GM12878 (cell line): ENCODE measurements at regions not wholly inside any gene's neighbourhood (a gene's known extent, or its start where the extent isn't known, plus 50 kb on each side); places are given as distances from the start of the nearest gene placed in this dataset.

Experiments used
- ATAC-seq: fragments of 200-7000 bp; cut with Tn5 transposase; 3 replicates; pipeline ENCODE4 v1.9.1; 2020; ENCODE audit warnings: mild to moderate bottlenecking, moderate library complexity
- BruUV-seq: library from RNA; stranded (reverse); fragments of 400-500 nt; replicated peaks from 2 replicates; lab custom pipeline; 2021; lab: Mats Ljungman, UMichigan
- CTCF ChIA-PET: fragments of 300-600 bp; sonication (Branson Sonifier 250); formaldehyde crosslinking; extraction: SDS; loops from one replicate; lab custom pipeline; 2021; ENCODE audit warnings: inconsistent platforms; lab: Yijun Ruan, JAX
- POLR2A ChIA-PET: fragments of 350-600 bp; formaldehyde crosslinking; extraction: SDS; loops from one replicate; lab custom pipeline; 2021; ENCODE audit warnings: inconsistent platforms; lab: Charles Lee
- RAD21 ChIA-PET: fragments of 300-600 bp; sonication (Branson Sonifier 250); formaldehyde crosslinking; loops from one replicate; lab custom pipeline; 2023; ENCODE audit warnings: antibody characterized with exemption; ENCODE audit not compliant: unreplicated experiment; lab: Charles Lee
- SMC1A ChIA-PET: fragments of 300-600 bp; sonication (Branson Sonifier 250); formaldehyde crosslinking; loops from one replicate; lab custom pipeline; 2023; ENCODE audit not compliant: unreplicated experiment, uncharacterized antibody; lab: Charles Lee
- DNase-seq: peaks from one replicate; pipeline ENCODE4 v3.0.0-alpha.2; 2011; ENCODE audit warnings: low read depth, low spot score
- FAIRE-seq: peaks from 3 replicates; lab custom pipeline; 2011; peaks lifted over from hg19 to GRCh38; lab: Jason Lieb, UNC
- H2AFZ ChIP-seq: 2 replicates; pipeline ENCODE4 v1.6.0; 2011; ENCODE audit warnings: low read depth, low read length, control low read depth; ENCODE audit not compliant: control insufficient read depth
- H3K27ac ChIP-seq: 2 replicates; pipeline ENCODE4 v1.5.1; 2011; ENCODE audit warnings: control low read depth; ENCODE audit not compliant: control insufficient read depth, insufficient read depth
- H3K27me3 ChIP-seq, 2 experiments: replicated peaks in 1 of 2; 2 replicates each; pipeline versions ENCODE4 v1.6.0 to v1.6.1; 2011; ENCODE audit warnings: low read length in 1 of 2; ENCODE audit not compliant: control insufficient read depth in 2 of 2, insufficient read depth in 2 of 2
- H3K36me3 ChIP-seq, 2 experiments: 2 replicates each; pipeline ENCODE4 v1.5.1; 2011; ENCODE audit warnings: low read length in 1 of 2; ENCODE audit not compliant: control insufficient read depth in 2 of 2, insufficient read depth in 2 of 2
- H3K4me1 ChIP-seq: 2 replicates; pipeline ENCODE4 v1.6.1; 2011; ENCODE audit warnings: mild to moderate bottlenecking, low read length, moderate library complexity, mixed read lengths; ENCODE audit not compliant: control insufficient read depth, insufficient read depth
- H3K4me2 ChIP-seq: 2 replicates; pipeline ENCODE4 v1.6.0; 2011; ENCODE audit warnings: control low read depth; ENCODE audit not compliant: control insufficient read depth, insufficient read depth
- H3K4me3 ChIP-seq: fragments of 200-600 bp; sonication (generic); 2 replicates; pipeline ENCODE4 v1.5.1; 2016
- H3K79me2 ChIP-seq: 2 replicates; pipeline ENCODE4 v1.6.0; 2011; ENCODE audit warnings: low read length; ENCODE audit not compliant: control insufficient read depth, insufficient read depth
- H3K9ac ChIP-seq: 2 replicates; pipeline ENCODE4 v1.8.0; 2011; ENCODE audit warnings: low read length, control low read depth, mixed read lengths; ENCODE audit not compliant: control insufficient read depth, insufficient read depth
- H3K9me3 ChIP-seq: replicated peaks from 3 replicates; pipeline ENCODE4 v1.5.1; 2011; ENCODE audit warnings: mild to moderate bottlenecking, low read length; ENCODE audit not compliant: control insufficient read depth, insufficient read depth
- H4K20me1 ChIP-seq: 2 replicates; pipeline ENCODE4 v1.6.0; 2011; ENCODE audit not compliant: control insufficient read depth, insufficient read depth
- BHLHE40 ChIP-seq, 2 experiments: fragments of 450-650 bp in 1 of 2; IDR thresholded peaks; 2 replicates each; pipeline ENCODE4 v1.6.1; 2011 to 2017; ENCODE audit warnings: low read depth in 2 of 2, borderline replicate concordance in 1 of 2, improper control_type of control experiment in 1 of 2, low read length in 1 of 2, mild to moderate bottlenecking in 1 of 2
- BMI1 ChIP-seq: fragments of 450-650 bp; IDR thresholded peaks from 2 replicates; pipeline ENCODE4 v1.6.1; 2016; ENCODE audit warnings: mild to moderate bottlenecking, moderate library complexity, borderline replicate concordance
- CHD4 ChIP-seq: fragments of 200-600 bp; sonication (generic); IDR thresholded peaks from 2 replicates; pipeline ENCODE4 v1.6.1; 2016; ENCODE audit warnings: mild to moderate bottlenecking
- IKZF2 ChIP-seq, 2 experiments: fragments of 450-650 bp; IDR thresholded peaks; 2 replicates each; pipeline ENCODE4 v1.6.1; 2017; ENCODE audit warnings: mild to moderate bottlenecking in 2 of 2, moderate library complexity in 2 of 2
- JUNB ChIP-seq: IDR thresholded peaks from 2 replicates; pipeline ENCODE4 v1.6.1; 2016; ENCODE audit warnings: antibody characterized with exemption, mild to moderate bottlenecking
- MEF2B ChIP-seq: fragments of 450-650 bp; IDR thresholded peaks from 2 replicates; pipeline ENCODE4 v1.6.1; 2018; ENCODE audit warnings: mild to moderate bottlenecking, moderate library complexity; ENCODE audit not compliant: partially characterized antibody, poor library complexity, severe bottlenecking
- MTA2 ChIP-seq: fragments of 450-650 bp; IDR thresholded peaks from 2 replicates; pipeline ENCODE4 v1.6.1; 2016; ENCODE audit warnings: low read depth, mild to moderate bottlenecking, moderate library complexity
- PAX5 ChIP-seq: IDR thresholded peaks from 2 replicates; pipeline ENCODE4 v1.6.1; 2011; ENCODE audit warnings: low read depth, low read length, borderline replicate concordance
- POLR2A ChIP-seq: IDR thresholded peaks from 2 replicates; pipeline ENCODE4 v1.6.1; 2011; ENCODE audit warnings: low read depth, mild to moderate bottlenecking, low read length
- RAD21 ChIP-seq: IDR thresholded peaks from 2 replicates; pipeline ENCODE4 v1.6.1; 2011; ENCODE audit warnings: mild to moderate bottlenecking, low read depth, low read length, moderate library complexity; ENCODE audit not compliant: insufficient read depth
- TCF3 ChIP-seq: IDR thresholded peaks from 2 replicates; pipeline ENCODE4 v1.6.1; 2012; ENCODE audit warnings: low read depth, mild to moderate bottlenecking, low read length, borderline replicate concordance; ENCODE audit not compliant: insufficient read depth
- ZNF622 ChIP-seq: fragments of 450-650 bp; IDR thresholded peaks from 2 replicates; pipeline ENCODE4 v1.6.1; 2017; ENCODE audit warnings: mild to moderate bottlenecking, inconsistent platforms
- WGBS: methylation state at CpG from one replicate; pipeline ENCODE4 v1.1.6; 2016; ENCODE audit warnings: low lambda C conversion rate; ENCODE audit not compliant: insufficient replicate concordance, insufficient coverage; ENCODE audit errors: missing lambda C conversion rate; 5-methylcytosine and 5-hydroxymethylcytosine counted together
- in situ Hi-C: fragments of 300-500 bp; cut with MboI; formaldehyde crosslinking; loops from 9 replicates; pipeline ENCODE4 v1.14.3; 2018; ENCODE audit warnings: mixed read lengths
- intact Hi-C: fragments of 100-400 bp; cut with micrococcal nuclease; formaldehyde crosslinking; loops from one replicate; pipeline ENCODE4 v1.14.2; 2022; ENCODE audit not compliant: unreplicated experiment
- TF ChIP-seq, protein P1 (sequence below): fragments of 150-350 bp; IDR thresholded peaks from 2 replicates; pipeline ENCODE4 v1.6.1; 2014; ENCODE audit warnings: mild to moderate bottlenecking, low read depth, low read length
- TF ChIP-seq, protein P2 (sequence below): fragments of 450-650 bp; IDR thresholded peaks from 2 replicates; pipeline ENCODE4 v1.6.1; 2017; ENCODE audit warnings: mild to moderate bottlenecking, moderate library complexity
- TF ChIP-seq, protein P3 (sequence below): fragments of 450-650 bp; IDR thresholded peaks from 2 replicates; pipeline ENCODE4 v1.6.1; 2016; ENCODE audit warnings: mild to moderate bottlenecking, moderate library complexity, borderline replicate concordance

DNA sequence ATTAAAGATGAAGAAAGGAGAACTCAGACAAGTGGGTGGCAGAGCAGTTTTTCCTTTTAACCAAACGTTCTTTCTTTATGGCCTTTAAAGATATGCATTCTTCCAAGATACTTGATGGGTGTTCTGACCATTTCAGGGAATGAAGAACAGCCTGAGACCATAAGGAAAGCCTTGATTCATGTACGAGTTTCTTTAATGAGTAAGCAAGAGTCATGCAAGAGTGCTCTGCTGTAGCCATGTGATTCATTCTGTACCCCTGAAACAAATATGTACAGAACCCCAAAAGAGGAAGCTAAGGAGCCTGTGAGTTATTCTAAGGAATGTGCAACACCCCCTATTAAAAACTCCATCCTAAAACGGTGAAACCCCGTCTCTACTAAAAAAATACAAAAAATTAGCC lies 372.8 kb downstream of the MTX2 start:
- SMC1A ChIA-PET = interaction anchor here (0.6 to 10.1 kb wide), 5 partner anchors 12 to 516 kb away, joined by 3 to 79 read pairs (median 4); no protein-coding TSS in a partner anchor
- ATAC-seq (peak; percentile 76), DNase-seq (peak; percentile 23), FAIRE-seq (no peak)
- intact Hi-C loops (no loop called here), in situ Hi-C loops (no loop called here)
- Histone ChIP-seq H3K4me3 (no peak overlapping the region), H3K36me3 (no peaks in the 10 kb centered on the region), H3K4me1 (no peaks in the 10 kb centered on the region), H3K9me3 (no peaks in the 10 kb centered on the region), H4K20me1 (no peaks in the 10 kb centered on the region), H3K27me3 (peaks cover 4 to 9% of the 10 kb centered on the region in 2 experiments), H2AFZ (no peak overlapping the region), H3K79me2 (no peaks in the 10 kb centered on the region), H3K27ac (no peak overlapping the region), H3K4me2 (no peak overlapping the region), H3K9ac (no peak overlapping the region)
- BruUV-seq = no TSS peak
- CTCF ChIA-PET = interaction anchor here (1.0 to 8.9 kb wide), 5 partner anchors 10 to 532 kb away, joined by 3 to 83 read pairs (median 15); no protein-coding TSS in a partner anchor
- WGBS = 0% methylated on average over 4 of the region's 4 CpGs
- RAD21 ChIA-PET = interaction anchor here (0.6 to 3.4 kb wide), 4 partner anchors 10 to 545 kb away, joined by 3 to 19 read pairs (median 4); no protein-coding TSS in a partner anchor
- POLR2A ChIA-PET = no interaction called here
- TF ChIP-seq PAX5 (0 out of 2 replicates have a peak, but pooled peaks have one; percentile 31), MTA2 (peak; percentile 21; the same call in 1 of the 2 replicates), MEF2B (no peak), BMI1 (no peak), ZNF622 (no peak), BHLHE40 (IDR thresholded peaks at IDR 0.05; ENCODE audit: borderline replicate concordance in 1 of 2, low read depth in 2 of 2, low read length in 1 of 2) (no peak), POLR2A (no peak), TCF3 (no peak), IKZF2 (IDR thresholded peaks at IDR 0.05) (peak; percentile 17 to 47; a peak in 1 of 4 replicates), JUNB (peak; percentile 30), CHD4 (no peak), RAD21 (no peak)
- TF ChIP-seq, protein P1, sequence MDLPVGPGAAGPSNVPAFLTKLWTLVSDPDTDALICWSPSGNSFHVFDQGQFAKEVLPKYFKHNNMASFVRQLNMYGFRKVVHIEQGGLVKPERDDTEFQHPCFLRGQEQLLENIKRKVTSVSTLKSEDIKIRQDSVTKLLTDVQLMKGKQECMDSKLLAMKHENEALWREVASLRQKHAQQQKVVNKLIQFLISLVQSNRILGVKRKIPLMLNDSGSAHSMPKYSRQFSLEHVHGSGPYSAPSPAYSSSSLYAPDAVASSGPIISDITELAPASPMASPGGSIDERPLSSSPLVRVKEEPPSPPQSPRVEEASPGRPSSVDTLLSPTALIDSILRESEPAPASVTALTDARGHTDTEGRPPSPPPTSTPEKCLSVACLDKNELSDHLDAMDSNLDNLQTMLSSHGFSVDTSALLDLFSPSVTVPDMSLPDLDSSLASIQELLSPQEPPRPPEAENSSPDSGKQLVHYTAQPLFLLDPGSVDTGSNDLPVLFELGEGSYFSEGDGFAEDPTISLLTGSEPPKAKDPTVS = no peak
- TF ChIP-seq, protein P2, sequence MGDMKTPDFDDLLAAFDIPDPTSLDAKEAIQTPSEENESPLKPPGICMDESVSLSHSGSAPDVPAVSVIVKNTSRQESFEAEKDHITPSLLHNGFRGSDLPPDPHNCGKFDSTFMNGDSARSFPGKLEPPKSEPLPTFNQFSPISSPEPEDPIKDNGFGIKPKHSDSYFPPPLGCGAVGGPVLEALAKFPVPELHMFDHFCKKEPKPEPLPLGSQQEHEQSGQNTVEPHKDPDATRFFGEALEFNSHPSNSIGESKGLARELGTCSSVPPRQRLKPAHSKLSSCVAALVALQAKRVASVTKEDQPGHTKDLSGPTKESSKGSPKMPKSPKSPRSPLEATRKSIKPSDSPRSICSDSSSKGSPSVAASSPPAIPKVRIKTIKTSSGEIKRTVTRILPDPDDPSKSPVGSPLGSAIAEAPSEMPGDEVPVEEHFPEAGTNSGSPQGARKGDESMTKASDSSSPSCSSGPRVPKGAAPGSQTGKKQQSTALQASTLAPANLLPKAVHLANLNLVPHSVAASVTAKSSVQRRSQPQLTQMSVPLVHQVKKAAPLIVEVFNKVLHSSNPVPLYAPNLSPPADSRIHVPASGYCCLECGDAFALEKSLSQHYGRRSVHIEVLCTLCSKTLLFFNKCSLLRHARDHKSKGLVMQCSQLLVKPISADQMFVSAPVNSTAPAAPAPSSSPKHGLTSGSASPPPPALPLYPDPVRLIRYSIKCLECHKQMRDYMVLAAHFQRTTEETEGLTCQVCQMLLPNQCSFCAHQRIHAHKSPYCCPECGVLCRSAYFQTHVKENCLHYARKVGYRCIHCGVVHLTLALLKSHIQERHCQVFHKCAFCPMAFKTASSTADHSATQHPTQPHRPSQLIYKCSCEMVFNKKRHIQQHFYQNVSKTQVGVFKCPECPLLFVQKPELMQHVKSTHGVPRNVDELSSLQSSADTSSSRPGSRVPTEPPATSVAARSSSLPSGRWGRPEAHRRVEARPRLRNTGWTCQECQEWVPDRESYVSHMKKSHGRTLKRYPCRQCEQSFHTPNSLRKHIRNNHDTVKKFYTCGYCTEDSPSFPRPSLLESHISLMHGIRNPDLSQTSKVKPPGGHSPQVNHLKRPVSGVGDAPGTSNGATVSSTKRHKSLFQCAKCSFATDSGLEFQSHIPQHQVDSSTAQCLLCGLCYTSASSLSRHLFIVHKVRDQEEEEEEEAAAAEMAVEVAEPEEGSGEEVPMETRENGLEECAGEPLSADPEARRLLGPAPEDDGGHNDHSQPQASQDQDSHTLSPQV = no peak
- TF ChIP-seq, protein P3, sequence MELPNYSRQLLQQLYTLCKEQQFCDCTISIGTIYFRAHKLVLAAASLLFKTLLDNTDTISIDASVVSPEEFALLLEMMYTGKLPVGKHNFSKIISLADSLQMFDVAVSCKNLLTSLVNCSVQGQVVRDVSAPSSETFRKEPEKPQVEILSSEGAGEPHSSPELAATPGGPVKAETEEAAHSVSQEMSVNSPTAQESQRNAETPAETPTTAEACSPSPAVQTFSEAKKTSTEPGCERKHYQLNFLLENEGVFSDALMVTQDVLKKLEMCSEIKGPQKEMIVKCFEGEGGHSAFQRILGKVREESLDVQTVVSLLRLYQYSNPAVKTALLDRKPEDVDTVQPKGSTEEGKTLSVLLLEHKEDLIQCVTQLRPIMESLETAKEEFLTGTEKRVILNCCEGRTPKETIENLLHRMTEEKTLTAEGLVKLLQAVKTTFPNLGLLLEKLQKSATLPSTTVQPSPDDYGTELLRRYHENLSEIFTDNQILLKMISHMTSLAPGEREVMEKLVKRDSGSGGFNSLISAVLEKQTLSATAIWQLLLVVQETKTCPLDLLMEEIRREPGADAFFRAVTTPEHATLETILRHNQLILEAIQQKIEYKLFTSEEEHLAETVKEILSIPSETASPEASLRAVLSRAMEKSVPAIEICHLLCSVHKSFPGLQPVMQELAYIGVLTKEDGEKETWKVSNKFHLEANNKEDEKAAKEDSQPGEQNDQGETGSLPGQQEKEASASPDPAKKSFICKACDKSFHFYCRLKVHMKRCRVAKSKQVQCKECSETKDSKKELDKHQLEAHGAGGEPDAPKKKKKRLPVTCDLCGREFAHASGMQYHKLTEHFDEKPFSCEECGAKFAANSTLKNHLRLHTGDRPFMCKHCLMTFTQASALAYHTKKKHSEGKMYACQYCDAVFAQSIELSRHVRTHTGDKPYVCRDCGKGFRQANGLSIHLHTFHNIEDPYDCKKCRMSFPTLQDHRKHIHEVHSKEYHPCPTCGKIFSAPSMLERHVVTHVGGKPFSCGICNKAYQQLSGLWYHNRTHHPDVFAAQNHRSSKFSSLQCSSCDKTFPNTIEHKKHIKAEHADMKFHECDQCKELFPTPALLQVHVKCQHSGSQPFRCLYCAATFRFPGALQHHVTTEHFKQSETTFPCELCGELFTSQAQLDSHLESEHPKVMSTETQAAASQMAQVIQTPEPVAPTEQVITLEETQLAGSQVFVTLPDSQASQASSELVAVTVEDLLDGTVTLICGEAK = no peak
